GM12878 (cell line): ENCODE measurements at regions not wholly inside any gene's neighbourhood (a gene's known extent, or its start where the extent isn't known, plus 50 kb on each side); places are given as distances from the start of the nearest gene placed in this dataset.

Experiments
- ATAC-seq: fragments of 200-7000 bp; cut with Tn5 transposase; 3 replicates; pipeline ENCODE4 v1.9.1; 2020; ENCODE audit warnings: mild to moderate bottlenecking, moderate library complexity
- BruUV-seq: library from RNA; stranded (reverse); fragments of 400-500 nt; replicated peaks from 2 replicates; lab custom pipeline; 2021; lab: Mats Ljungman, UMichigan
- CTCF ChIA-PET: fragments of 300-600 bp; sonication (Branson Sonifier 250); formaldehyde crosslinking; extraction: SDS; loops from one replicate; lab custom pipeline; 2021; ENCODE audit warnings: inconsistent platforms; lab: Yijun Ruan, JAX
- POLR2A ChIA-PET: fragments of 350-600 bp; formaldehyde crosslinking; extraction: SDS; loops from one replicate; lab custom pipeline; 2021; ENCODE audit warnings: inconsistent platforms; lab: Charles Lee
- RAD21 ChIA-PET: fragments of 300-600 bp; sonication (Branson Sonifier 250); formaldehyde crosslinking; loops from one replicate; lab custom pipeline; 2023; ENCODE audit warnings: antibody characterized with exemption; ENCODE audit not compliant: unreplicated experiment; lab: Charles Lee
- SMC1A ChIA-PET: fragments of 300-600 bp; sonication (Branson Sonifier 250); formaldehyde crosslinking; loops from one replicate; lab custom pipeline; 2023; ENCODE audit not compliant: unreplicated experiment, uncharacterized antibody; lab: Charles Lee
- DNase-seq: peaks from one replicate; pipeline ENCODE4 v3.0.0-alpha.2; 2011; ENCODE audit warnings: low read depth, low spot score
- FAIRE-seq: peaks from 3 replicates; lab custom pipeline; 2011; peaks lifted over from hg19 to GRCh38; lab: Jason Lieb, UNC
- H2AFZ ChIP-seq: 2 replicates; pipeline ENCODE4 v1.6.0; 2011; ENCODE audit warnings: low read depth, low read length, control low read depth; ENCODE audit not compliant: control insufficient read depth
- H3K27ac ChIP-seq: 2 replicates; pipeline ENCODE4 v1.5.1; 2011; ENCODE audit warnings: control low read depth; ENCODE audit not compliant: control insufficient read depth, insufficient read depth
- H3K27me3 ChIP-seq, 2 experiments: replicated peaks in 1 of 2; 2 replicates each; pipeline versions ENCODE4 v1.6.0 to v1.6.1; 2011; ENCODE audit warnings: low read length in 1 of 2; ENCODE audit not compliant: control insufficient read depth in 2 of 2, insufficient read depth in 2 of 2
- H3K36me3 ChIP-seq, 2 experiments: 2 replicates each; pipeline ENCODE4 v1.5.1; 2011; ENCODE audit warnings: low read length in 1 of 2; ENCODE audit not compliant: control insufficient read depth in 2 of 2, insufficient read depth in 2 of 2
- H3K4me1 ChIP-seq: 2 replicates; pipeline ENCODE4 v1.6.1; 2011; ENCODE audit warnings: mild to moderate bottlenecking, low read length, moderate library complexity, mixed read lengths; ENCODE audit not compliant: control insufficient read depth, insufficient read depth
- H3K4me2 ChIP-seq: 2 replicates; pipeline ENCODE4 v1.6.0; 2011; ENCODE audit warnings: control low read depth; ENCODE audit not compliant: control insufficient read depth, insufficient read depth
- H3K4me3 ChIP-seq: fragments of 200-600 bp; sonication (generic); 2 replicates; pipeline ENCODE4 v1.5.1; 2016
- H3K79me2 ChIP-seq: 2 replicates; pipeline ENCODE4 v1.6.0; 2011; ENCODE audit warnings: low read length; ENCODE audit not compliant: control insufficient read depth, insufficient read depth
- H3K9ac ChIP-seq: 2 replicates; pipeline ENCODE4 v1.8.0; 2011; ENCODE audit warnings: low read length, control low read depth, mixed read lengths; ENCODE audit not compliant: control insufficient read depth, insufficient read depth
- H3K9me3 ChIP-seq: replicated peaks from 3 replicates; pipeline ENCODE4 v1.5.1; 2011; ENCODE audit warnings: mild to moderate bottlenecking, low read length; ENCODE audit not compliant: control insufficient read depth, insufficient read depth
- H4K20me1 ChIP-seq: 2 replicates; pipeline ENCODE4 v1.6.0; 2011; ENCODE audit not compliant: control insufficient read depth, insufficient read depth
- BRCA1 ChIP-seq: IDR thresholded peaks from 2 replicates; pipeline ENCODE4 v1.6.1; 2011; ENCODE audit warnings: low read depth, low read length, improper control_type of control experiment
- CBFB ChIP-seq: IDR thresholded peaks from 2 replicates; pipeline ENCODE4 v1.6.1; 2016; ENCODE audit warnings: antibody characterized with exemption, low read depth
- CEBPZ ChIP-seq: fragments of 150-350 bp; IDR thresholded peaks from 2 replicates; pipeline ENCODE4 v1.6.1; 2016; ENCODE audit warnings: low read depth, low read length
- ETV6 ChIP-seq, 2 experiments: fragments of 450-650 bp in 1 of 2; IDR thresholded peaks in 1 of 2; conservative IDR thresholded peaks in 1 of 2; 2 replicates each; pipeline ENCODE4 v1.6.1; 2014; ENCODE audit warnings: antibody characterized with exemption in 1 of 2, borderline replicate concordance in 1 of 2, low read depth in 1 of 2, mild to moderate bottlenecking in 1 of 2, moderate library complexity in 1 of 2
- EZH2 ChIP-seq: IDR thresholded peaks from 2 replicates; pipeline ENCODE4 v1.6.1; 2012; ENCODE audit warnings: low read depth, mild to moderate bottlenecking, control low read depth, inconsistent platforms, low read length, borderline replicate concordance; ENCODE audit not compliant: control insufficient read depth
- IRF4 ChIP-seq: IDR thresholded peaks from 2 replicates; pipeline ENCODE4 v1.6.1; 2011; ENCODE audit warnings: low read depth, low read length
- MYB ChIP-seq: fragments of 150-350 bp; IDR thresholded peaks from 2 replicates; pipeline ENCODE4 v1.6.1; 2014; ENCODE audit warnings: mild to moderate bottlenecking, low read depth, low read length, borderline replicate concordance
- NKRF ChIP-seq: fragments of 450-650 bp; conservative IDR thresholded peaks from 2 replicates; pipeline ENCODE4 v1.6.1; 2017; ENCODE audit warnings: mild to moderate bottlenecking, moderate library complexity
- NR2F1 ChIP-seq: fragments of 450-650 bp; conservative IDR thresholded peaks from 2 replicates; pipeline ENCODE4 v1.6.1; 2017; ENCODE audit warnings: mild to moderate bottlenecking
- RELB ChIP-seq: fragments of 450-650 bp; IDR thresholded peaks from 2 replicates; pipeline ENCODE4 v1.6.1; 2017; ENCODE audit warnings: low read depth, mild to moderate bottlenecking, moderate library complexity
- ZZZ3 ChIP-seq: IDR thresholded peaks from 2 replicates; pipeline ENCODE4 v1.6.1; 2011; ENCODE audit warnings: low read depth; ENCODE audit not compliant: control insufficient read depth, insufficient read length
- WGBS: methylation state at CpG from one replicate; pipeline ENCODE4 v1.1.6; 2016; ENCODE audit warnings: low lambda C conversion rate; ENCODE audit not compliant: insufficient replicate concordance, insufficient coverage; ENCODE audit errors: missing lambda C conversion rate; 5-methylcytosine and 5-hydroxymethylcytosine counted together
- in situ Hi-C: fragments of 300-500 bp; cut with MboI; formaldehyde crosslinking; loops from 9 replicates; pipeline ENCODE4 v1.14.3; 2018; ENCODE audit warnings: mixed read lengths
- intact Hi-C: fragments of 100-400 bp; cut with micrococcal nuclease; formaldehyde crosslinking; loops from one replicate; pipeline ENCODE4 v1.14.2; 2022; ENCODE audit not compliant: unreplicated experiment

GRCh38 chr4:20532116-20532790 lies 168.0 kb upstream of the PACRGL start (continued):
- TF ChIP-seq RELB (no peak), IRF4 (no peak)

DNA sequence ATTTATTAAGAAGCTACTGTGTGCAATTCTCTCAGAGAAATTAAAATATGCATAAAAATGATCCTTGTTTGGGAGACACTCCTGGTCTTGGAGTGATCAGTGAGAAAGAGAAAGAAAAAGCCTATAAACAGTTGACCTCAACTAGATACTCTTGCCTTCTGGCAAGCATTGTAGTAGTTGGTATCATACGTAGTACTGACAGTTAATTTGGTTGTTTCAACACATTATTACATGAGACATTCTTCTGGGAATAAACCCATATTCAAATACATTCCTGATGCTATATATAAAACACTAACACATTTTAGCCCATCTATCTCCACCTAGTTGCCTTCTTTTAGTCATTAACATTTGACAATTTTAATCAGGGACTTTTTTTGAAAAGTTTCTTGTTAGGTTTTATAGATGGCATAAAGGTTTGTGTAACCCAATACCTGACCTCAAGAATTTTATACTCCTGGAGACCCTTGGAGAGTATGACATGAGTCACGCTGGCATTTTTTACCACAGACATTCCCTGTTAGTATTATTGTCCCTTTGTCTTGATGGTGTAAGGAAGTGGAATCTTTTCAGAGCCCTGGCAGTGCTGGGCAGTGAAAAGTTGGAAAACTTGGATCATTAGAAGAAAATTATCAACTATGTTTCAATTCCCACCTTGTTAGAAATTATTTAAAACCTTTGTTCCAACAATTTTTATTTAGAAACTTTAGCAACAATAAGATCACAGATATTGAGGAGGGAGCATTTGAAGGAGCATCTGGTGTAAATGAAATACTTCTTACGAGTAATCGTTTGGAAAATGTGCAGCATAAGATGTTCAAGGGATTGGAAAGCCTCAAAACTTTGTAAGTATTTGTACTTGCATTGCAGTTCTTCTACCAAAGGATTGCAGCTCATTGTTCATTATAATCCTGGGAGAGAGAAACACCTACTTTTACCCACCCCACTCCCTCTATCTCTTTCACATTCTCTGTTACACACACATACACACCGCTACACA lies 167.1 kb upstream of the PACRGL start:
- H3K4me1 ChIP-seq, result no peaks in the 10 kb centered on the region
- H3K4me2 ChIP-seq, result no peak overlapping the region
- H3K79me2 ChIP-seq, result no peaks in the 10 kb centered on the region
- BruUV-seq, result no TSS peak
- no peak overlapping the region for H3K9ac ChIP-seq
- H2AFZ ChIP-seq, result no peak overlapping the region
- ATAC-seq (no peak), FAIRE-seq (no peak), DNase-seq (no peak)
- intact Hi-C loops (no loop called here), in situ Hi-C loops (no loop called here)
- POLR2A ChIA-PET, result no interaction called here
- H3K27me3 ChIP-seq, result no peaks in the 10 kb centered on the region
- no peaks in the 10 kb centered on the region for H3K9me3 ChIP-seq
- H3K27ac ChIP-seq, result no peak overlapping the region
- CTCF ChIA-PET, result no interaction called here
- no peak overlapping the region for H3K4me3 ChIP-seq
- no peaks in the 10 kb centered on the region for H3K36me3 ChIP-seq
- 25% methylated on average over 5 of the region's 5 CpGs for WGBS
- H4K20me1 ChIP-seq, result no peaks in the 10 kb centered on the region
- SMC1A ChIA-PET, result no interaction called here
- RAD21 ChIA-PET, result no interaction called here
- TF ChIP-seq NR2F1, result no peak
- no peak for TF ChIP-seq ETV6 (conservative IDR thresholded peaks at IDR 0.05 in 1 of 2, IDR thresholded peaks at IDR 0.05 in 1 of 2; ENCODE audit: borderline replicate concordance in 1 of 2, low read depth in 1 of 2)
- TF ChIP-seq CBFB, result no peak
- TF ChIP-seq NKRF, result no peak
- TF ChIP-seq CEBPZ, result no peak
- no peak for TF ChIP-seq MYB
- TF ChIP-seq ZZZ3, result no peak
- TF ChIP-seq BRCA1, result no peak
- TF ChIP-seq EZH2, result no peak
